GM23338 (cell line): ENCODE measurements at regions not wholly inside any gene's neighbourhood (a gene's known extent, or its start where the extent isn't known, plus 50 kb on each side); places are given as distances from the start of the nearest gene placed in this dataset.

Source experiments
- ATAC-seq: fragments of 200-7000 bp; cut with Tn5 transposase; 3 replicates; pipeline ENCODE4 v1.9.1; 2020
- DNase-seq: peaks from one replicate; pipeline ENCODE4 v3.0.0-alpha.2; 2015; ENCODE audit warnings: low spot score
- H2AFZ ChIP-seq: fragments of 200-600 bp; sonication (generic); 2 replicates; pipeline ENCODE4 v1.8.0; 2016; ENCODE audit warnings: antibody characterized with exemption, mild to moderate bottlenecking, moderate library complexity
- H3F3A ChIP-seq: fragments of 200-600 bp; sonication (generic); replicated peaks from 2 replicates; pipeline ENCODE4 v1.8.0; 2017; ENCODE audit warnings: antibody characterized with exemption, mixed run types, low read depth
- H3K27ac ChIP-seq: fragments of 200-600 bp; sonication (generic); 2 replicates; pipeline ENCODE4 v1.6.1; 2016; ENCODE audit warnings: low read depth
- H3K27me3 ChIP-seq: fragments of 200-600 bp; sonication (generic); 2 replicates; pipeline ENCODE4 v1.8.0; 2016; ENCODE audit warnings: mild to moderate bottlenecking, mixed run types, moderate library complexity; ENCODE audit not compliant: insufficient read depth
- H3K36me3 ChIP-seq: fragments of 200-600 bp; sonication (generic); 2 replicates; pipeline ENCODE4 v1.8.0; 2016; ENCODE audit warnings: mild to moderate bottlenecking; ENCODE audit not compliant: insufficient read depth
- H3K4me1 ChIP-seq: fragments of 200-600 bp; sonication (generic); 2 replicates; pipeline ENCODE4 v1.8.0; 2016; ENCODE audit warnings: mild to moderate bottlenecking, moderate library complexity; ENCODE audit not compliant: insufficient read depth
- H3K4me2 ChIP-seq: fragments of 200-600 bp; sonication (generic); 2 replicates; pipeline ENCODE4 v1.7.1; 2017; ENCODE audit warnings: mixed run types
- H3K4me3 ChIP-seq: fragments of 200-600 bp; sonication (generic); 2 replicates; pipeline ENCODE4 v1.6.1; 2016; ENCODE audit warnings: mixed run types
- H3K79me2 ChIP-seq: fragments of 200-600 bp; sonication (generic); replicated peaks from 2 replicates; pipeline ENCODE4 v1.8.0; 2017; ENCODE audit warnings: mild to moderate bottlenecking; ENCODE audit not compliant: insufficient read depth
- H3K9me2 ChIP-seq: fragments of 200-600 bp; sonication (generic); 2 replicates; pipeline ENCODE4 v1.8.0; 2017; ENCODE audit not compliant: insufficient read depth
- H4K20me1 ChIP-seq: fragments of 200-600 bp; sonication (generic); replicated peaks from 2 replicates; pipeline ENCODE4 v1.8.0; 2017; ENCODE audit warnings: mild to moderate bottlenecking; ENCODE audit not compliant: insufficient read depth
- H3K27ac Mint-ChIP-seq: 2 replicates; pipeline ENCODE4 v1.8.0; 2020; ENCODE audit warnings: inconsistent platforms, mild to moderate bottlenecking, moderate library complexity, mixed read lengths
- H3K27me3 Mint-ChIP-seq: 3 replicates; pipeline ENCODE4 v1.8.0; 2022; ENCODE audit warnings: low read depth, mild to moderate bottlenecking, moderate library complexity, mixed read lengths, inconsistent platforms; ENCODE audit not compliant: insufficient read depth, poor library complexity
- H3K36me3 Mint-ChIP-seq: 3 replicates; pipeline ENCODE4 v1.8.0; 2021; ENCODE audit warnings: low read depth, mild to moderate bottlenecking, inconsistent platforms, moderate library complexity, mixed read lengths
- H3K4me1 Mint-ChIP-seq: 3 replicates; pipeline ENCODE4 v1.8.0; 2020; ENCODE audit warnings: mild to moderate bottlenecking, inconsistent platforms, mixed read lengths
- H3K4me3 Mint-ChIP-seq: 3 replicates; pipeline ENCODE4 v1.8.0; 2021; ENCODE audit warnings: moderate library complexity, mild to moderate bottlenecking, inconsistent platforms, mixed read lengths
- H3K9me3 Mint-ChIP-seq: 3 replicates; pipeline ENCODE4 v1.8.0; 2020; ENCODE audit warnings: moderate library complexity, mild to moderate bottlenecking, inconsistent platforms, mixed read lengths
- CREB1 ChIP-seq: fragments of 250-450 bp; sonication (Bioruptor Pico); IDR thresholded peaks from 2 replicates; pipeline ENCODE4 v1.5.0; 2020; ENCODE audit warnings: low read depth, mild to moderate bottlenecking, moderate library complexity
- EZH2 ChIP-seq: fragments of 200-600 bp; sonication (generic); IDR thresholded peaks from one replicate; pipeline ENCODE4 v1.8.0; 2017; ENCODE audit warnings: antibody characterized with exemption, mild to moderate bottlenecking, low read depth; ENCODE audit not compliant: unreplicated experiment
- EZH2phosphoT487 ChIP-seq: fragments of 200-600 bp; sonication (generic); IDR thresholded peaks from one replicate; pipeline ENCODE4 v1.8.1; 2018; ENCODE audit warnings: antibody characterized with exemption; ENCODE audit not compliant: unreplicated experiment
- JUNB ChIP-seq: IDR thresholded peaks from one replicate; pipeline ENCODE4 v1.6.1; 2016; ENCODE audit warnings: antibody characterized with exemption; ENCODE audit not compliant: unreplicated experiment
- NANOG ChIP-seq: IDR thresholded peaks from 2 replicates; pipeline ENCODE4 v1.6.1; 2016; ENCODE audit warnings: antibody characterized with exemption, borderline replicate concordance
- POLR2AphosphoS5 ChIP-seq: IDR thresholded peaks from 2 replicates; pipeline ENCODE4 v1.6.1; 2016; ENCODE audit warnings: antibody characterized with exemption, low read depth
- STAT1 ChIP-seq: IDR thresholded peaks from one replicate; pipeline ENCODE4 v1.6.1; 2016; ENCODE audit warnings: antibody characterized with exemption; ENCODE audit not compliant: unreplicated experiment
- ZNF114 ChIP-seq: fragments of 250-450 bp; sonication (Bioruptor Pico); IDR thresholded peaks from 2 replicates; pipeline ENCODE4 v1.5.0; 2020; ENCODE audit warnings: mild to moderate bottlenecking, moderate library complexity
- ZNF331 ChIP-seq: fragments of 250-450 bp; sonication (Bioruptor Pico); IDR thresholded peaks from 2 replicates; pipeline ENCODE4 v1.5.0; 2020; ENCODE audit warnings: low read depth, mild to moderate bottlenecking, moderate library complexity
- TF ChIP-seq, protein P1 (sequence below): fragments of 250-450 bp; sonication (Bioruptor Pico); IDR thresholded peaks from 2 replicates; pipeline ENCODE4 v1.5.0; 2020; ENCODE audit warnings: mild to moderate bottlenecking, moderate library complexity
- TF ChIP-seq, protein P2 (sequence below), 2 experiments: fragments of 200-600 bp in 1 of 2; sonication (generic) in 1 of 2; conservative IDR thresholded peaks; 2 replicates each; pipeline versions ENCODE4 v1.5.1 to v1.6.1; 2016 to 2017; ENCODE audit warnings: antibody characterized with exemption in 2 of 2, low read depth in 2 of 2, mild to moderate bottlenecking in 2 of 2, moderate library complexity in 1 of 2
- TF ChIP-seq, protein P3 (sequence below): IDR thresholded peaks from 2 replicates; pipeline ENCODE4 v1.6.1; 2016; ENCODE audit warnings: antibody characterized with exemption

DNA sequence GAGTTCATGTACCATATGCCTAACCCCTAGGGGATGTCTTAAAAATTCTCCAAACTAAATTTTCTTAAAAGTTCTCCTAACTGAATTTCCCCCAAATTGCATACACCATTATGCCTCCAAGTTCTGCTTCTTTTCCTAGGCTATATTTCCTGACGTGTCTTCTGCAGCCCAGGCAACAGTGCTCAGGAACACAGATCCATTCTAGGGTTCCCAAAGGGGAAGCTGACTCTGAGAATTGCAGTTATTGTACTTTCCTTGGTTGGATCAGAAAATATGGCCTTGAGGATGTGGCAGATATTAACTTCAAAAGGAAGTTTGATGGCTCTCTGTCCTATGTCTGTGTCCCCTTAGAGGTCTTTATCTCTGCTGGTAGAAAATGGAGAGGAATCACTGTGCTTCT, 124.3 kb downstream of the TMEM17 start:
- ATAC-seq (no peak), DNase-seq (no peak)
- peaks cover 25% of the 10 kb centered on the region for H3K4me1 ChIP-seq
- H3K79me2 ChIP-seq, result no peaks in the 10 kb centered on the region
- H3K36me3 Mint-ChIP-seq, result peaks cover 10% of the 10 kb centered on the region; the same call in 1 of the 3 replicates
- no peak overlapping the region for H3K27ac ChIP-seq
- H3K27me3 ChIP-seq, result no peaks in the 10 kb centered on the region
- H3K4me2 ChIP-seq, result no peak overlapping the region
- H3K27me3 Mint-ChIP-seq, result peaks cover 5% of the 10 kb centered on the region
- H3F3A ChIP-seq, result no peaks in the 10 kb centered on the region
- no peak overlapping the region; the same call in 1 of the 2 replicates for H2AFZ ChIP-seq
- H4K20me1 ChIP-seq, result no peaks in the 10 kb centered on the region
- no peak for TF ChIP-seq NANOG
- TF ChIP-seq STAT1, result no peak
- TF ChIP-seq EZH2, result no peak
- no peak for TF ChIP-seq POLR2AphosphoS5
- no peak for TF ChIP-seq ZNF331 (CRISPR knock-in tag)
- H3K9me3 Mint-ChIP-seq, result peaks cover 16% of the 10 kb centered on the region
- no peak overlapping the region for H3K27ac Mint-ChIP-seq
- H3K9me2 ChIP-seq, result peaks cover 11% of the 10 kb centered on the region; the same call in 1 of the 2 replicates
- H3K36me3 ChIP-seq, result peaks cover 10% of the 10 kb centered on the region; the same call in 1 of the 2 replicates
- H3K4me1 Mint-ChIP-seq, result peaks cover 16% of the 10 kb centered on the region
- no peak overlapping the region for H3K4me3 ChIP-seq
- no peak overlapping the region for H3K4me3 Mint-ChIP-seq

DNA sequence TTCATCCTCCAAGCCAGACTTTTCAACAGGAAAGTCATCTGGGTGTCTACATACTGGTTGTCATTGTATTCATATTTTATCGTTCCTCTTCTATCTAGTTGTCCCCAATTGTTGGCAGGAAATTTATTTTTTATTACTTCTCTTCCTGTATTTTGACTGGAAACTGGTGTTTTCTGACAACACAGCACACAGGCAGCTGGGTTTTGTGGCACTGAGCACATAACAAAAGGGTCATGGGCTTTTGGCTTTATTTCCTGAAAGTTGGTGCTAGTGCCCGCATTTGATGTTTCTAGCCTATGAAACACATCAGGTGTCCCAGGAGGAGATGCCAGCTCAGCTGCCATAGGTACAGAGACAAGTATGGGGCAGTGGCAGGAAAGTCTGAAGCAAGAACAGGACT, 126.4 kb downstream of the TMEM17 start:
- Mint-ChIP-seq H3K4me3 (no peak overlapping the region), H3K27me3 (peaks cover 2% of the 10 kb centered on the region), H3K27ac (no peak overlapping the region), H3K36me3 (peaks cover 6% of the 10 kb centered on the region; the same call in 1 of the 3 replicates), H3K9me3 (peaks cover 5% of the 10 kb centered on the region; the same call in 1 of the 3 replicates), H3K4me1 (peaks cover 22% of the 10 kb centered on the region)
- TF ChIP-seq ZNF114 (CRISPR knock-in tag) (no peak), CREB1 (CRISPR knock-in tag) (no peak), EZH2 (no peak), JUNB (no peak), POLR2AphosphoS5 (no peak), STAT1 (no peak), ZNF331 (CRISPR knock-in tag) (no peak), EZH2phosphoT487 (no peak)
- TF ChIP-seq, protein P1, sequence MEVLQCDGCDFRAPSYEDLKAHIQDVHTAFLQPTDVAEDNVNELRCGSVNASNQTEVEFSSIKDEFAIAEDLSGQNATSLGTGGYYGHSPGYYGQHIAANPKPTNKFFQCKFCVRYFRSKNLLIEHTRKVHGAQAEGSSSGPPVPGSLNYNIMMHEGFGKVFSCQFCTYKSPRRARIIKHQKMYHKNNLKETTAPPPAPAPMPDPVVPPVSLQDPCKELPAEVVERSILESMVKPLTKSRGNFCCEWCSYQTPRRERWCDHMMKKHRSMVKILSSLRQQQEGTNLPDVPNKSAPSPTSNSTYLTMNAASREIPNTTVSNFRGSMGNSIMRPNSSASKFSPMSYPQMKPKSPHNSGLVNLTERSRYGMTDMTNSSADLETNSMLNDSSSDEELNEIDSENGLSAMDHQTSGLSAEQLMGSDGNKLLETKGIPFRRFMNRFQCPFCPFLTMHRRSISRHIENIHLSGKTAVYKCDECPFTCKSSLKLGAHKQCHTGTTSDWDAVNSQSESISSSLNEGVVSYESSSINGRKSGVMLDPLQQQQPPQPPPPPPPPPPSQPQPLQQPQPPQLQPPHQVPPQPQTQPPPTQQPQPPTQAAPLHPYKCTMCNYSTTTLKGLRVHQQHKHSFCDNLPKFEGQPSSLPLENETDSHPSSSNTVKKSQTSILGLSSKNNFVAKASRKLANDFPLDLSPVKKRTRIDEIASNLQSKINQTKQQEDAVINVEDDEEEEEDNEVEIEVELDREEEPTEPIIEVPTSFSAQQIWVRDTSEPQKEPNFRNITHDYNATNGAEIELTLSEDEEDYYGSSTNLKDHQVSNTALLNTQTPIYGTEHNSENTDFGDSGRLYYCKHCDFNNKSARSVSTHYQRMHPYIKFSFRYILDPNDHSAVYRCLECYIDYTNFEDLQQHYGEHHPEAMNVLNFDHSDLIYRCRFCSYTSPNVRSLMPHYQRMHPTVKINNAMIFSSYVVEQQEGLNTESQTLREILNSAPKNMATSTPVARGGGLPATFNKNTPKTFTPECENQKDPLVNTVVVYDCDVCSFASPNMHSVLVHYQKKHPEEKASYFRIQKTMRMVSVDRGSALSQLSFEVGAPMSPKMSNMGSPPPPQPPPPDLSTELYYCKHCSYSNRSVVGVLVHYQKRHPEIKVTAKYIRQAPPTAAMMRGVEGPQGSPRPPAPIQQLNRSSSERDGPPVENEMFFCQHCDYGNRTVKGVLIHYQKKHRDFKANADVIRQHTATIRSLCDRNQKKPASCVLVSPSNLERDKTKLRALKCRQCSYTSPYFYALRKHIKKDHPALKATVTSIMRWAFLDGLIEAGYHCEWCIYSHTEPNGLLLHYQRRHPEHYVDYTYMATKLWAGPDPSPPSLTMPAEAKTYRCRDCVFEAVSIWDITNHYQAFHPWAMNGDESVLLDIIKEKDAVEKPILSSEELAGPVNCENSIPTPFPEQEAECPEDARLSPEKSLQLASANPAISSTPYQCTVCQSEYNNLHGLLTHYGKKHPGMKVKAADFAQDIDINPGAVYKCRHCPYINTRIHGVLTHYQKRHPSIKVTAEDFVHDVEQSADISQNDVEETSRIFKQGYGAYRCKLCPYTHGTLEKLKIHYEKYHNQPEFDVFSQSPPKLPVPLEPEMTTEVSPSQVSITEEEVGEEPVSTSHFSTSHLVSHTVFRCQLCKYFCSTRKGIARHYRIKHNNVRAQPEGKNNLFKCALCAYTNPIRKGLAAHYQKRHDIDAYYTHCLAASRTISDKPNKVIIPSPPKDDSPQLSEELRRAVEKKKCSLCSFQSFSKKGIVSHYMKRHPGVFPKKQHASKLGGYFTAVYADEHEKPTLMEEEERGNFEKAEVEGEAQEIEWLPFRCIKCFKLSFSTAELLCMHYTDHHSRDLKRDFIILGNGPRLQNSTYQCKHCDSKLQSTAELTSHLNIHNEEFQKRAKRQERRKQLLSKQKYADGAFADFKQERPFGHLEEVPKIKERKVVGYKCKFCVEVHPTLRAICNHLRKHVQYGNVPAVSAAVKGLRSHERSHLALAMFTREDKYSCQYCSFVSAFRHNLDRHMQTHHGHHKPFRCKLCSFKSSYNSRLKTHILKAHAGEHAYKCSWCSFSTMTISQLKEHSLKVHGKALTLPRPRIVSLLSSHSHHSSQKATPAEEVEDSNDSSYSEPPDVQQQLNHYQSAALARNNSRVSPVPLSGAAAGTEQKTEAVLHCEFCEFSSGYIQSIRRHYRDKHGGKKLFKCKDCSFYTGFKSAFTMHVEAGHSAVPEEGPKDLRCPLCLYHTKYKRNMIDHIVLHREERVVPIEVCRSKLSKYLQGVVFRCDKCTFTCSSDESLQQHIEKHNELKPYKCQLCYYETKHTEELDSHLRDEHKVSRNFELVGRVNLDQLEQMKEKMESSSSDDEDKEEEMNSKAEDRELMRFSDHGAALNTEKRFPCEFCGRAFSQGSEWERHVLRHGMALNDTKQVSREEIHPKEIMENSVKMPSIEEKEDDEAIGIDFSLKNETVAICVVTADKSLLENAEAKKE (CRISPR knock-in tag), result no peak
- TF ChIP-seq, protein P2, sequence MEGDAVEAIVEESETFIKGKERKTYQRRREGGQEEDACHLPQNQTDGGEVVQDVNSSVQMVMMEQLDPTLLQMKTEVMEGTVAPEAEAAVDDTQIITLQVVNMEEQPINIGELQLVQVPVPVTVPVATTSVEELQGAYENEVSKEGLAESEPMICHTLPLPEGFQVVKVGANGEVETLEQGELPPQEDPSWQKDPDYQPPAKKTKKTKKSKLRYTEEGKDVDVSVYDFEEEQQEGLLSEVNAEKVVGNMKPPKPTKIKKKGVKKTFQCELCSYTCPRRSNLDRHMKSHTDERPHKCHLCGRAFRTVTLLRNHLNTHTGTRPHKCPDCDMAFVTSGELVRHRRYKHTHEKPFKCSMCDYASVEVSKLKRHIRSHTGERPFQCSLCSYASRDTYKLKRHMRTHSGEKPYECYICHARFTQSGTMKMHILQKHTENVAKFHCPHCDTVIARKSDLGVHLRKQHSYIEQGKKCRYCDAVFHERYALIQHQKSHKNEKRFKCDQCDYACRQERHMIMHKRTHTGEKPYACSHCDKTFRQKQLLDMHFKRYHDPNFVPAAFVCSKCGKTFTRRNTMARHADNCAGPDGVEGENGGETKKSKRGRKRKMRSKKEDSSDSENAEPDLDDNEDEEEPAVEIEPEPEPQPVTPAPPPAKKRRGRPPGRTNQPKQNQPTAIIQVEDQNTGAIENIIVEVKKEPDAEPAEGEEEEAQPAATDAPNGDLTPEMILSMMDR (conservative IDR thresholded peaks at IDR 0.05; ENCODE audit: low read depth in 2 of 2), result no peak
- TF ChIP-seq, protein P3, sequence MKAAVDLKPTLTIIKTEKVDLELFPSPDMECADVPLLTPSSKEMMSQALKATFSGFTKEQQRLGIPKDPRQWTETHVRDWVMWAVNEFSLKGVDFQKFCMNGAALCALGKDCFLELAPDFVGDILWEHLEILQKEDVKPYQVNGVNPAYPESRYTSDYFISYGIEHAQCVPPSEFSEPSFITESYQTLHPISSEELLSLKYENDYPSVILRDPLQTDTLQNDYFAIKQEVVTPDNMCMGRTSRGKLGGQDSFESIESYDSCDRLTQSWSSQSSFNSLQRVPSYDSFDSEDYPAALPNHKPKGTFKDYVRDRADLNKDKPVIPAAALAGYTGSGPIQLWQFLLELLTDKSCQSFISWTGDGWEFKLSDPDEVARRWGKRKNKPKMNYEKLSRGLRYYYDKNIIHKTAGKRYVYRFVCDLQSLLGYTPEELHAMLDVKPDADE, result no peak
- Histone ChIP-seq H3K4me2 (no peak overlapping the region), H3K27me3 (no peaks in the 10 kb centered on the region), H3K27ac (no peak overlapping the region), H3K4me1 (peaks cover 37% of the 10 kb centered on the region), H2AFZ (no peak overlapping the region), H3K9me2 (peaks cover 16% of the 10 kb centered on the region; the same call in 1 of the 2 replicates), H3K36me3 (no peaks in the 10 kb centered on the region), H3K79me2 (no peaks in the 10 kb centered on the region), H3K4me3 (no peak overlapping the region), H3F3A (no peaks in the 10 kb centered on the region), H4K20me1 (no peaks in the 10 kb centered on the region)
- DNase-seq (no peak), ATAC-seq (no peak)
